CD14-positive monocyte (primary cell): ENCODE measurements at regions not wholly inside any gene's neighbourhood (a gene's known extent, or its start where the extent isn't known, plus 50 kb on each side); places are given as distances from the start of the nearest gene placed in this dataset.

Experiments used
- DNase-seq, 3 donors: peaks; one replicate each; pipeline ENCODE4 v3.0.0-alpha.2; 2011 to 2022
- H2AFZ ChIP-seq: 2 replicates; pipeline ENCODE4 v1.6.0; 2012; ENCODE audit warnings: mild to moderate bottlenecking, low read depth, low read length, inconsistent platforms; ENCODE audit not compliant: insufficient read depth, poor library complexity, severe bottlenecking
- H3K27ac ChIP-seq, 2 donors: 1 replicate in 1 of 2; 2 replicates in 1 of 2; pipeline ENCODE4 v1.5.1; 2012 to 2013; ENCODE audit warnings: low read length in 2 of 2, control low read depth in 1 of 2, inconsistent platforms in 1 of 2, low read depth in 1 of 2, mild to moderate bottlenecking in 1 of 2
- H3K27me3 ChIP-seq, 2 donors: one replicate each; pipeline versions ENCODE4 v1.6.0 to v1.6.1; 2011 to 2013; ENCODE audit warnings: low read length in 2 of 2; ENCODE audit not compliant: control insufficient read depth in 2 of 2, insufficient read depth in 2 of 2
- H3K36me3 ChIP-seq, 2 donors: replicated peaks in 1 of 2; 1 replicate in 1 of 2; 2 replicates in 1 of 2; pipeline versions ENCODE4 v1.5.1 to v1.6.1; 2012 to 2013; ENCODE audit warnings: low read length in 2 of 2, control low read depth in 1 of 2, inconsistent platforms in 1 of 2, mild to moderate bottlenecking in 1 of 2; ENCODE audit not compliant: insufficient read depth in 2 of 2, control insufficient read depth in 1 of 2
- H3K4me1 ChIP-seq, 2 donors: 1 replicate in 1 of 2; 2 replicates in 1 of 2; pipeline versions ENCODE4 v1.5.1 to v1.6.1; 2012 to 2013; ENCODE audit warnings: low read length in 2 of 2, control low read depth in 1 of 2, inconsistent platforms in 1 of 2, mild to moderate bottlenecking in 1 of 2, moderate library complexity in 1 of 2; ENCODE audit not compliant: insufficient read depth in 2 of 2, control insufficient read depth in 1 of 2
- H3K4me2 ChIP-seq: replicated peaks from 2 replicates; pipeline ENCODE3; 2012; ENCODE audit warnings: low read length, moderate library complexity, mild to moderate bottlenecking; ENCODE audit not compliant: poor library complexity, severe bottlenecking; ENCODE audit errors: extremely low read depth
- H3K4me3 ChIP-seq, 3 experiments: fragments of 200-600 bp in 1 of 3; sonication (generic) in 1 of 3; replicated peaks in 1 of 3; 1 replicate in 2 of 3; 2 replicates in 1 of 3; pipeline ENCODE4 v1.5.1; 2011 to 2013; ENCODE audit warnings: low read length in 3 of 3, mild to moderate bottlenecking in 3 of 3, control low read depth in 2 of 3, low read depth in 2 of 3, inconsistent platforms in 1 of 3, moderate library complexity in 1 of 3
- H3K79me2 ChIP-seq: 2 replicates; pipeline ENCODE4 v1.6.0; 2012; ENCODE audit warnings: mild to moderate bottlenecking, control low read depth, inconsistent platforms, low read length, moderate library complexity; ENCODE audit not compliant: insufficient read depth
- H3K9ac ChIP-seq: 2 replicates; pipeline ENCODE4 v1.6.0; 2017; ENCODE audit warnings: low read length, mild to moderate bottlenecking; ENCODE audit not compliant: insufficient read depth, poor library complexity, severe bottlenecking
- H3K9me3 ChIP-seq, 2 donors: replicated peaks in 1 of 2; 1 replicate in 1 of 2; 2 replicates in 1 of 2; pipeline versions ENCODE4 v1.5.1 to v1.6.1; 2012 to 2013; ENCODE audit warnings: low read length in 2 of 2, control low read depth in 1 of 2; ENCODE audit not compliant: control insufficient read depth in 1 of 2, insufficient read depth in 1 of 2
- H4K20me1 ChIP-seq: 2 replicates; pipeline ENCODE4 v1.6.0; 2012; ENCODE audit warnings: mild to moderate bottlenecking, low read length, control low read depth, moderate library complexity; ENCODE audit not compliant: insufficient read depth
- H3K27ac Mint-ChIP-seq, 7 donors: one replicate each; pipeline ENCODE4 v1.8.0; 2020; ENCODE audit warnings: mild to moderate bottlenecking in 7 of 7, mixed read lengths in 7 of 7, moderate library complexity in 6 of 7, inconsistent platforms in 2 of 7
- H3K27me3 Mint-ChIP-seq, 3 donors: one replicate each; pipeline ENCODE4 v1.8.0; 2021 to 2022; ENCODE audit warnings: low read depth in 3 of 3, mild to moderate bottlenecking in 3 of 3, mixed read lengths in 3 of 3, moderate library complexity in 3 of 3, inconsistent platforms in 1 of 3
- H3K36me3 Mint-ChIP-seq, 2 donors: one replicate each; pipeline ENCODE4 v1.8.0; 2020; ENCODE audit warnings: mixed read lengths in 2 of 2, inconsistent platforms in 1 of 2, mild to moderate bottlenecking in 1 of 2
- H3K4me1 Mint-ChIP-seq: one replicate; pipeline ENCODE4 v1.8.0; 2020; ENCODE audit warnings: mild to moderate bottlenecking, mixed read lengths
- H3K4me3 Mint-ChIP-seq, 2 donors: one replicate each; pipeline ENCODE4 v1.8.0; 2020; ENCODE audit warnings: mild to moderate bottlenecking in 2 of 2, mixed read lengths in 2 of 2, moderate library complexity in 1 of 2
- H3K9me3 Mint-ChIP-seq, 7 donors: one replicate each; pipeline ENCODE4 v1.8.0; 2020 to 2022; ENCODE audit warnings: mixed read lengths in 7 of 7, mild to moderate bottlenecking in 6 of 7, moderate library complexity in 6 of 7, inconsistent platforms in 2 of 7
- CTCF ChIP-seq: fragments of 200-600 bp; IDR thresholded peaks from one replicate; pipeline ENCODE4 v1.8.0; 2022; ENCODE audit warnings: antibody characterized with exemption, mild to moderate bottlenecking
- WGBS: methylation state at CpG from one replicate; pipeline ENCODE4 v1.1.5; 2013; ENCODE audit warnings: missing lambda C conversion rate; ENCODE audit not compliant: insufficient coverage; 5-methylcytosine and 5-hydroxymethylcytosine counted together
- intact Hi-C, 2 donors: fragments of 100-400 bp; cut with micrococcal nuclease; formaldehyde crosslinking; loops; one replicate each; pipeline versions ENCODE4 v1.15.0 to v1.15.1; 2023

DNA sequence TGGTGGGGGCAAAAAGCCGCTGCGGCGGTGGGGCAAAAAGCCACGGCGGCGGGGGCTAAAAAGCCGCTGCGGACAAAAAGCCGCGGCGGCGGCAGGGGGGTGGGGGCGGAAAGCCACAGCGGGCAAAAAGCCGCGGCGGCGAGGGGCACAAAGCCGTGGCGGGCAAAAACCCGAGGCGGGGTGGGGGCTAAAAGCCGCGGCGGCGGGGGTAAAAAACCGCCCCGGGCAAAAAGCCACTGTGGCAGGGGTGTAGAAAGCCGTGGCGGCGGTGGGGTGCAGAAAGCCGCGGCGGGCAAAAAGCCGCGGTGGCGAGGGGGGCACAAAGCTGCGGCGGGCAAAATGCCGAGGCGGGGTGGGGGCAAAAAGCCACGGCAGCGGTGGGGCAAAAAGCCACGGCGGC is 3901.8 kb downstream of the SRGAP2C start:
- no peak overlapping the region for H3K27ac Mint-ChIP-seq

GRCh38 chr1:125087247-125087646 is 3902.5 kb downstream of the SRGAP2C start:
- H3K79me2 ChIP-seq: no peaks in the 10 kb centered on the region
- H3K4me1 ChIP-seq: no peaks in the 10 kb centered on the region
- no peak overlapping the region for H3K4me2 ChIP-seq
- intact Hi-C loops: no loop called here
- no peak overlapping the region for H3K9ac ChIP-seq
- TF ChIP-seq CTCF: no peak
- no peak for DNase-seq
- H3K4me3 ChIP-seq: no peak overlapping the region
- Mint-ChIP-seq H3K4me1 (no peaks in the 10 kb centered on the region), H3K36me3 (no peaks in the 10 kb centered on the region), H3K4me3 (no peak overlapping the region), H3K9me3 (peaks cover 20 to 42% (median 30%) of the 10 kb centered on the region in 7 donors), H3K27ac (no peak overlapping the region), H3K27me3 (peaks cover 0 to 8% (median 0%) of the 10 kb centered on the region in 3 donors)
- peaks cover 35 to 46% of the 10 kb centered on the region in 2 donors for H3K9me3 ChIP-seq
- H3K27me3 ChIP-seq: no peaks in the 10 kb centered on the region
- no peaks in the 10 kb centered on the region for H3K36me3 ChIP-seq
- no peak overlapping the region for H3K27ac ChIP-seq
- 50% methylated on average over 44 of the region's 55 CpGs for WGBS
- H2AFZ ChIP-seq: no peak overlapping the region
- H4K20me1 ChIP-seq: no peaks in the 10 kb centered on the region

More for the DNA sequence above, 3901.8 kb downstream of the SRGAP2C start:
- no peaks in the 10 kb centered on the region for H3K36me3 ChIP-seq
- no peak overlapping the region for H3K27ac ChIP-seq
- Mint-ChIP-seq H3K4me1 (no peaks in the 10 kb centered on the region), H3K9me3 (peaks cover 23 to 48% (median 36%) of the 10 kb centered on the region in 7 donors), H3K27me3 (peaks cover 0 to 8% (median 0%) of the 10 kb centered on the region in 3 donors), H3K36me3 (no peaks in the 10 kb centered on the region), H3K4me3 (no peak overlapping the region)
- H3K9me3 ChIP-seq: peaks cover 41 to 48% of the 10 kb centered on the region in 2 donors
- H3K4me3 ChIP-seq: no peak overlapping the region
- H2AFZ ChIP-seq: no peak overlapping the region
- H3K79me2 ChIP-seq: no peaks in the 10 kb centered on the region
- no peaks in the 10 kb centered on the region for H4K20me1 ChIP-seq
- TF ChIP-seq CTCF: no peak
- WGBS: 55% methylated on average over 41 of the region's 45 CpGs
- no peaks in the 10 kb centered on the region for H3K27me3 ChIP-seq
- no peak overlapping the region for H3K4me2 ChIP-seq
- DNase-seq: no peak
- H3K4me1 ChIP-seq: no peaks in the 10 kb centered on the region
- intact Hi-C loops: no loop called here
- H3K9ac ChIP-seq: no peak overlapping the region
